ENCODE measurements at regions not wholly inside any gene's neighbourhood (a gene's known extent, or its start where the extent isn't known, plus 50 kb on each side); places are given as distances from the start of the nearest gene placed in this dataset.

- peaks cover 4% of the 10 kb centered on the region for H3K27me3 Mint-ChIP-seq
- H3K36me3 Mint-ChIP-seq = no peaks in the 10 kb centered on the region
- CTCF ChIA-PET = no interaction called here
- H3K4me1 Mint-ChIP-seq = no peaks in the 10 kb centered on the region
- H3K9me3 Mint-ChIP-seq = peaks cover 12% of the 10 kb centered on the region
- H3K4me3 Mint-ChIP-seq = no peak overlapping the region
- no peak for DNase-seq
- H3K27ac Mint-ChIP-seq = no peak overlapping the region
Measured at GRCh38 chr15:85972805-85973540, 106.7 kb upstream of the AGBL1 start.

- H3K9me3 Mint-ChIP-seq = peaks cover 13% of the 10 kb centered on the region
- no peak overlapping the region for H3K27ac Mint-ChIP-seq
- no peaks in the 10 kb centered on the region for H3K4me1 Mint-ChIP-seq
- CTCF ChIA-PET = no interaction called here
- H3K36me3 Mint-ChIP-seq = no peaks in the 10 kb centered on the region
- H3K27me3 Mint-ChIP-seq = peaks cover 4% of the 10 kb centered on the region
- no peak for DNase-seq
- no peak overlapping the region for H3K4me3 Mint-ChIP-seq
Measured at GRCh38 chr15:85973584-85974347, 105.9 kb upstream of the AGBL1 start.

- Mint-ChIP-seq H3K36me3 (no peaks in the 10 kb centered on the region), H3K27ac (no peak overlapping the region), H3K4me3 (no peak overlapping the region), H3K4me1 (no peaks in the 10 kb centered on the region), H3K9me3 (peaks cover 13% of the 10 kb centered on the region), H3K27me3 (peaks cover 4% of the 10 kb centered on the region)
- DNase-seq = no peak
- CTCF ChIA-PET = no interaction called here
Measured at GRCh38 chr15:85974348-85974705, 105.3 kb upstream of the AGBL1 start.

- DNase-seq = no peak
- Mint-ChIP-seq H3K4me3 (no peak overlapping the region), H3K27me3 (peaks cover 4% of the 10 kb centered on the region), H3K9me3 (peaks cover 13% of the 10 kb centered on the region), H3K36me3 (no peaks in the 10 kb centered on the region), H3K27ac (no peak overlapping the region), H3K4me1 (no peaks in the 10 kb centered on the region)
- CTCF ChIA-PET = no interaction called here
Measured at GRCh38 chr15:85974742-85975141, 104.9 kb upstream of the AGBL1 start.

GRCh38 chr15:85976102-85976501 lies 103.6 kb upstream of the AGBL1 start:
- Mint-ChIP-seq H3K27ac (no peak overlapping the region), H3K4me3 (no peak overlapping the region), H3K9me3 (peaks cover 13% of the 10 kb centered on the region), H3K27me3 (peaks cover 4% of the 10 kb centered on the region), H3K36me3 (no peaks in the 10 kb centered on the region), H3K4me1 (no peaks in the 10 kb centered on the region)
- no peak for DNase-seq
- CTCF ChIA-PET = no interaction called here

- Mint-ChIP-seq H3K36me3 (no peaks in the 10 kb centered on the region), H3K4me1 (no peaks in the 10 kb centered on the region), H3K9me3 (peaks cover 13% of the 10 kb centered on the region), H3K4me3 (no peak overlapping the region), H3K27ac (no peak overlapping the region), H3K27me3 (peaks cover 4% of the 10 kb centered on the region)
- DNase-seq = no peak
- CTCF ChIA-PET = no interaction called here
Measured at GRCh38 chr15:85976986-85977385, 102.7 kb upstream of the AGBL1 start.

GRCh38 chr15:85977586-85977985 lies 102.1 kb upstream of the AGBL1 start:
- CTCF ChIA-PET = no interaction called here
- Mint-ChIP-seq H3K4me3 (no peak overlapping the region), H3K27me3 (peaks cover 4% of the 10 kb centered on the region), H3K36me3 (no peaks in the 10 kb centered on the region), H3K27ac (no peak overlapping the region), H3K9me3 (peaks cover 13% of the 10 kb centered on the region), H3K4me1 (no peaks in the 10 kb centered on the region)
- no peak for DNase-seq

GRCh38 chr15:85979929-85980328 lies 99.7 kb upstream of the AGBL1 start:
- Mint-ChIP-seq H3K4me3 (no peak overlapping the region), H3K4me1 (no peaks in the 10 kb centered on the region), H3K36me3 (no peaks in the 10 kb centered on the region), H3K27ac (no peak overlapping the region), H3K27me3 (no peaks in the 10 kb centered on the region), H3K9me3 (peaks cover 13% of the 10 kb centered on the region)
- CTCF ChIA-PET = no interaction called here
- DNase-seq = no peak

- H3K27ac Mint-ChIP-seq = no peak overlapping the region
- CTCF ChIA-PET = no interaction called here
- H3K4me3 Mint-ChIP-seq = no peak overlapping the region
- no peaks in the 10 kb centered on the region for H3K4me1 Mint-ChIP-seq
- H3K27me3 Mint-ChIP-seq = no peaks in the 10 kb centered on the region
- no peaks in the 10 kb centered on the region for H3K36me3 Mint-ChIP-seq
- no peak for DNase-seq
- H3K9me3 Mint-ChIP-seq = peaks cover 13% of the 10 kb centered on the region
Measured at GRCh38 chr15:85980946-85981345, 98.7 kb upstream of the AGBL1 start.

- Mint-ChIP-seq H3K27ac (no peak overlapping the region), H3K4me3 (no peak overlapping the region), H3K4me1 (no peaks in the 10 kb centered on the region), H3K27me3 (no peaks in the 10 kb centered on the region), H3K9me3 (no peaks in the 10 kb centered on the region), H3K36me3 (no peaks in the 10 kb centered on the region)
- CTCF ChIA-PET = no interaction called here
- no peak for DNase-seq
Measured at GRCh38 chr15:85984241-85984640, 95.4 kb upstream of the AGBL1 start.

- Mint-ChIP-seq H3K4me3 (no peak overlapping the region), H3K4me1 (no peaks in the 10 kb centered on the region), H3K9me3 (no peaks in the 10 kb centered on the region), H3K27me3 (no peaks in the 10 kb centered on the region), H3K27ac (no peak overlapping the region), H3K36me3 (no peaks in the 10 kb centered on the region)
- CTCF ChIA-PET = no interaction called here
- DNase-seq = no peak
Measured at GRCh38 chr15:85986116-85986515, 93.6 kb upstream of the AGBL1 start.

GRCh38 chr15:85986741-85987140 lies 92.9 kb upstream of the AGBL1 start:
- Mint-ChIP-seq H3K36me3 (no peaks in the 10 kb centered on the region), H3K4me3 (no peak overlapping the region), H3K27ac (no peak overlapping the region), H3K27me3 (no peaks in the 10 kb centered on the region), H3K4me1 (no peaks in the 10 kb centered on the region), H3K9me3 (no peaks in the 10 kb centered on the region)
- DNase-seq = no peak
- CTCF ChIA-PET = no interaction called here

GRCh38 chr15:85988741-85989140 lies 90.9 kb upstream of the AGBL1 start:
- H3K9me3 Mint-ChIP-seq = no peaks in the 10 kb centered on the region
- no peak for DNase-seq
- no peaks in the 10 kb centered on the region for H3K27me3 Mint-ChIP-seq
- no peak overlapping the region for H3K27ac Mint-ChIP-seq
- no peaks in the 10 kb centered on the region for H3K4me1 Mint-ChIP-seq
- no peaks in the 10 kb centered on the region for H3K36me3 Mint-ChIP-seq
- CTCF ChIA-PET = interaction anchor here (0.7 kb wide), 1 partner anchor 665 kb away, joined by 3 read pairs; no protein-coding TSS in a partner anchor
- no peak overlapping the region for H3K4me3 Mint-ChIP-seq

GRCh38 chr15:85992224-85992623 lies 87.4 kb upstream of the AGBL1 start:
- no peaks in the 10 kb centered on the region for H3K27me3 Mint-ChIP-seq
- CTCF ChIA-PET = no interaction called here
- H3K4me3 Mint-ChIP-seq = no peak overlapping the region
- no peaks in the 10 kb centered on the region for H3K36me3 Mint-ChIP-seq
- H3K9me3 Mint-ChIP-seq = no peaks in the 10 kb centered on the region
- no peak overlapping the region for H3K27ac Mint-ChIP-seq
- no peak for DNase-seq
- H3K4me1 Mint-ChIP-seq = no peaks in the 10 kb centered on the region

- no peaks in the 10 kb centered on the region for H3K9me3 Mint-ChIP-seq
Measured at GRCh38 chr15:85993116-85993515, 86.6 kb upstream of the AGBL1 start.

More at GRCh38 chr15:85993116-85993515, 86.6 kb upstream of the AGBL1 start:
- Mint-ChIP-seq H3K4me3 (no peak overlapping the region), H3K27me3 (no peaks in the 10 kb centered on the region), H3K36me3 (no peaks in the 10 kb centered on the region), H3K4me1 (no peaks in the 10 kb centered on the region), H3K27ac (no peak overlapping the region)
- CTCF ChIA-PET = no interaction called here
- no peak for DNase-seq
